T47D (cell line): ENCODE measurements at regions not wholly inside any gene's neighbourhood (a gene's known extent, or its start where the extent isn't known, plus 50 kb on each side); places are given as distances from the start of the nearest gene placed in this dataset.
A peak's percentile ranks its signal among the peaks of the same experiment; 100 is the strongest.

Source experiments
- DNase-seq, 2 experiments: peaks; one replicate each; pipeline versions ENCODE4 v3.0.0 to v3.0.0-alpha.2; 2011 to 2012; ENCODE audit warnings: low read depth in 1 of 2, low spot score in 1 of 2
- JUND ChIP-seq: IDR thresholded peaks from 2 replicates; pipeline ENCODE4 v1.6.1; 2012; ENCODE audit warnings: low read depth
- in situ Hi-C: cut with HindIII; loops from 2 replicates; pipeline ENCODE4 v1.10.0; 2016; ENCODE audit warnings: low sequenced_read_pairs, low pct_unique_long_range_greater_than_20kb

DNA sequence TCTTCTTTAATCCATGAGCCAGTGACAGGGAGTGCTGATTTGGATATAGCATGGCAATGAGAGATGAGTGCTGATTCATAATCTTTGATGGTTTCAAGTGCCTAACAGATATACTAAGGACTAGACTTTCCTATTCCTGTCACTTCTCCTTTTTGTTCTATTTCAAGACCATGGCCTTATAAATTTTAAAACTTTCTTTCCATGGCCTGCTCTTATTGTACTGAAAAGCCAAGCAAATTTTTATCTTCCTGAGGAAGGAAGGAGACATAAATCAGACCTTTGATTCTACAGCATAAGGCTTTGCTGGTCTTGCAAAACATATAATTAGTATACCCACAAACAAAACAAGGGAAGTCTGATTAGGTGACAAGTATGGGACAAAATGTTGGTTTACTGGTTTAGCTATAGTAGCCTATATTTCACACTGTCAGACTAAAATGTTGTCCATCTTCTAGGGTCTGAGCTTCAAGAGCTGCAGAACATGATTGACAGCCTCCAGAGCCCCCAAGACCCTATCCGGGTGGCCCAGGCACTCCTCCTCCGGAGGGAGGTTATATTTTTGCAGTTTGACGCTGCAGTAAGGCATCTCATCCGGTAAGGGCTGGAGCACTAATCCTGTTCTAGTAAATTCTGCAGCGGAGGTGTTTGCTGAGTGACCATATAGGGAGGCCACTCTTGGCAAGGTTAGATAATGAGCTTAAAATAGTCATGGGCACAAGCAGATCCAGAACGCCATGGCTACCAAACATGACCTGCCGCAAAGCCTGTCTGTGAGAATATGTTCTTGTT, 82.3 kb downstream of the CD164 start:
- in situ Hi-C loops, result no loop called here
- DNase-seq, result no peak
- no peak for TF ChIP-seq JUND

DNA sequence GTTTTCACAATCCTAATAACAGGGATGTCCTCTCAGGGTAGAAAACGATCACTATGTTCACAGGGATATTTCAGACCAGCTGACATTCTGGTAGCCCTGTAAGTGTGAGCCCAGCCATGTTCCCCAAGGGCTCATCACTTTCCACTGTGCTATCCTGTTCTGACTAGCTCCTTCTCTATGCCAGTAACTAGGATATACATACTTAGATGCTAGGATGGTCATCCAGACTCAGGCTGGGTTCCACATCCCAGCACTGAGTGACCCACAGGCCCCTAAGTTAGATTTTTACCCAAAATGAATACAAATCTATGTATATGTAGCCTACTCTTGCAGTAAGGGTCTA, 83.0 kb downstream of the CD164 start:
- in situ Hi-C loops, result no loop called here
- no peak for TF ChIP-seq JUND
- no peak for DNase-seq

DNA sequence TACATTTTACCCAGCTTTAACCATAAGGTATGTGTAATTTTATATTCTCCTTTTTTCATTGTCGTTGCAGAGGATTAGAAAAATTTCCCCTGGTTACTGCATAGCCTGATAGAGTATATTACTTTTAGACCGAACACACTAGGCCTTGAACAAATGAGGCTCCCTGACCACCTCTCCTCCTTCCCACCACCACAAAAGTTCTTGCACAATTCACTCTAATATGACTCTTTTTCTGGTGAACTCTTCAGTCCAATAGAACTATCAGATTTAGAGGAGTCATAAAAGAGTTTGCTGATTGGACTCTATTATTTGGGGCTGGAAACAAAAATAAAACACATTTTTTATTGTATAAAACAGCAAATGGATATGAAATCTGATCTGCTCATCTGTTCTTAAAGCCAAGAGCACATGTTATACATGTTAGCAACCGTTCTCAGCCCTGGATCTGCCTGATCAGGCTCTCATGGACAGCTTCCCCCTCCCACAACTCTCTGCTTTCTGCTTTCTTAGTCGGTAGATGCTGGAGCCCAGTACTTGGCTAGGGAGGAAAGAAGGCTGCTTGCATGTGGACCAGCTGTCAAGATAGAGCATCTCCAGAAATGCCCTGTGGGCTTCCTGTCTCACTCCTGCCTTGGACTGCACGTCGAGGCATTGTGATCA, 83.5 kb downstream of the CD164 start:
- DNase-seq, result no peak
- in situ Hi-C loops, result no loop called here
- TF ChIP-seq JUND, result no peak

DNA sequence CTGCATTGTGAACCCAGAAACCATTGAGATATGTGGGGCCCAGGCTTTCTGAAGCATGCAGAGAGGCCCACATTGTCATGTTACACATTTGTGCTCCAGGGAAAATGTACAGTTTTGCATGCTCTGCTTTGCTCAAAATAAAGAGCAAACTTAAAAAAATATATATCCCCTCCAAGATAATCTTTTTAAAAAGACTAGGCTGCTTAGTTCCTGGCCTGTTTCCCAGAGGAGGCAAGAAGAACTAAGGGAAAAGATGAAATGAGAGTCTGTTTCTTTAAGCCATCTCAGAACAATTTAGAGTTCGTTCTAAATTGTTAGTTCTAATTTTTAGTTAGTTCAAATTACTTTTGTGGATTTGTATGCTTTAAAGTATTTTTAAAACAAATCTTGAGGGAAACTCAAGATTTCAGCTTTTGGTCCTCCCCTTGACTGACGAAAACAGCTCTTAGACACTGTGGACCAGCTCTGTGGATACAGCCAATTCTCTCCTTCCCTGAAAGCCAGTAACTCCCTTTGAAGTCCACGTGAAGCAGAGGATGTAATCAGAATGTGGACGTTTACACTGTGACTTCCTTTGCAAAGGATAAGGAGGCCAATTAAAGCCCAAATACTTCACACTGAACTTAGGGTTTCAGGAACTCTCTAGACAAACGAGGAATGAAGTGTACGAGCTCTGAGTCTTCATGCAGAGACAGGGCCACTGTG, 84.7 kb downstream of the CD164 start:
- TF ChIP-seq JUND, result no peak
- in situ Hi-C loops, result no loop called here
- no peak for DNase-seq

DNA sequence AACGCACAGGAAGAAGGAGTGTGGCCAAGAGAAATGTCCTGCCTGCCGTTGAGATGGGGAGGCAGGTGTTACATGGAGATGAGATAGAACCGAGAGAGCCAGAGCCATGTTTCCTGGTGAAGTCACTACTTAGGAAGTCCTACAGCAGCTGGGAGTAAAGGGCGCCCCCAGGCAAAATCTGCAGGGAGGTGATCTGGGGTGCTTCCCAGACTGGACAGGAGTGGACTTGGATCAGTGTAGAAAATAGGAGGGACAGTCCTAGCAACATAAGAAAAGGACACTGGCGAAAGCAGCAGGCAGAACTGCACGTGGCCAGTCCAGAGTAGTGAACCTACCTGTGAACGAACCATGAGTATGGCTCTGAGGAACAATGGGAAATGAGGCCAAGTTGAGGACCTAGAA, 85.3 kb downstream of the CD164 start:
- peak in 1 of 2 experiments; percentile 16 for DNase-seq
- in situ Hi-C loops, result no loop called here
- no peak for TF ChIP-seq JUND

DNA sequence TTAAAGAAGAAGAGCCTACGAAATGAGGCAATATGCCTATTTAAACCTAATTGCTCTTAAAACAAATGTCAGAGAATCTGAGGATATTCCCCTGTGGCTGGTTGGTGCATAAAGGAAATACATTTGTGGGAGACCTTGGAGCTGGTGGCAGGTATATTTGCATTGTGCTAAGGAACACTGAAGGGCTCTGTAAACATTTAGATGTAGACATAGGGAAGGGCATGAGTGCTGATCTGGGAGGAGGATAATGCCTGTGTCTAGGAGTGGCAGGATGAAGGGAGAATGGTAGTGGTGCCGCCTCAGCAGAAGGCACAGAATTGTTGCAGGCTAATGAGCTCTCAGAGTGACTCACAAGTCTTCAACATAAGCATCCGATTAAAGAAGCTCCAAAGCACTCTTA, 85.8 kb downstream of the CD164 start:
- TF ChIP-seq JUND, result no peak
- DNase-seq, result peak in 1 of 2 experiments; percentile 69
- in situ Hi-C loops, result no loop called here

DNA sequence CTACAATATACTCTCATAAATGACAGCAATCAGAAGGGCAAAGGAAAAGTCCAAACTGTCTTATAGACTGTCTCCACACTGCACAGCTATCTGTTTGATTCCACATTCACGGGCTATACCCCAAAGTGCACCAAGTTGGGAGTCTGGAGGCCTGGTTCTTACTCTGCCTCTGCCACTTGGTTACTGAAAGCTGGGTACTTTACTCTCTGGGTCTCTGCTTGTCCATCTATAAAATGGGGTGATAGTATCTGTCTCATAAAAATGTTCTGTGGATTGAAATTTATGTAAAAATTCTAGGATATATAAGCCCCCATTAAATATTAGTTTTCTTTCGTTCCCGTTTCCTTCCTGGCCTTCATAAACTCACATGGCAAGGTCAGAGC, 86.5 kb downstream of the CD164 start:
- TF ChIP-seq JUND, result no peak
- in situ Hi-C loops, result no loop called here
- no peak for DNase-seq

DNA sequence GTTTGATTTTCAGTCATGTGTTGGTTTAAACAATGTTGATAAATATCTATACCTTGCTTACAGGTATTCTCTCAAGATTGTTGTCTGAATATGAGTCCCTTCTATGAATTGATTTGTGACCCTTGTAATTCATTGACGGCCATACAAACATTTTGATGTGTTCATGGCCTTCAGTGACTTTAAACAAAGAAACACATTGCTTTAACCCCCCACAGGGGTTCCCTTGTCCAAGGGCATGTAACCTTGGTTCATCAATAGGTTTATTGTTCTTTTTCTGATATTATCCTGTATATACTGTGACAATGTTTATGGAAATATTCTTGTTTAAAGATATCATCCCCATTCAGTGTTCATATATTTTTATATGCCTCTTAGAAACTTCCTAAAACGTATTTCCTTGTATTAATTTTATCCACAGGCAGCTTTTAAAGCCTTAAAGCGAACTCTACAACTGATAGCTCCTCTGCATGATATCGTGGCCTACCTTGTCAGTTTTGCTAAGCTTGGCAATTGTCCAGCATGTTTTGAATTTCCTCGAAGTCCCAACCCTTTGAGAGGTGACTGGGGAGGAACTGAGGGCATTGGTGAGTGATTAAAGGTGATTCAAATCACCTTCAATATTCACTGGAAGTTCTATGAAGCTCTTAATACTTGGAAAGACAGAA, 87.0 kb downstream of the CD164 start:
- in situ Hi-C loops, result no loop called here
- no peak for TF ChIP-seq JUND
- no peak for DNase-seq

DNA sequence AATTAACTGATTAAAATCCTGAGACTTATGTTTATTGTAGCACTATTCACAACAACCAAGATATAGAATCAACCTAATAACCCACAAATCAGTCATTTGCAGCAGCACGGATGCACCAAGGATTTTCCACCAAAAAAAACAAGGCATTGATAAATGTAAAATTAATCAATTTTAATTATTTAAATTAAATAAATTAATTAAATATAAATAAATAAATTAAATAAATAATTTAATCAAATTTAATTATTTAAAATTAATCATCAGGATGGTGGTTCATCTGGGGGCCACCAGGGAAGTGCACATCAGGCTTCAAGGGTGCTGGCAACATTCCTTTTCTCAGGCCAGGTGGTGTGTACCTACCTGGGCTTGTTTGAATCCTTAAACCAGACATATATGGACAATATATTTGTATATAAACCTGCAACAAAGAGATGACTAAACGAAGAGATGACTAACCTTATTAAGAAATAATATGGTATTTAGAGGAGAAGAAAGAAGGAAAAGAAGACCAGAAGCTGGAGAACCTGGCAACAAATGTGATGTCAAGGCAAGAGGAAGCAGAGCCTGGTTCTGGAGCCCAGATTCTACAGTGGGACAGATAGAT, 89.2 kb downstream of the CD164 start:
- DNase-seq, result no peak
- TF ChIP-seq JUND, result no peak
- in situ Hi-C loops, result no loop called here

DNA sequence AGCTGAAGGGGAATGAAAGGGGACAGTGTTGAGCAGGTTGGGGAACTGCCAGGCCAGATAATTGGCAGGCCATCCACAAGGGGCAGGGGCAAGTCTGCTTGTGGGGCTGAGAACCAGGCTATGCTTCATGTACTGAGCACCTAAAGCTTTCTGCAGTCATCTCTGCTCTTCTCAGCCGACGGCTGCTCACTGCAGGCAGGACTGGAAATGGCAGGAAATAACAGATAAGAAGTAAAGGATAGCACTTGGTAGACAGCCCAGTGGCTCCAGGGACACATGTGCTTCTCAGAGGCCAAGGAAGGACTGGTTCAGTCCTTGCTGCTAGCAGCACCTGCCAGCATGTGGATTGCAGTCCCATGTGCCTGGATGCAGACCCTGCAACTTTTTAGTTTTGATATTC, 89.8 kb downstream of the CD164 start:
- in situ Hi-C loops, result no loop called here
- TF ChIP-seq JUND, result no peak
- no peak for DNase-seq

DNA sequence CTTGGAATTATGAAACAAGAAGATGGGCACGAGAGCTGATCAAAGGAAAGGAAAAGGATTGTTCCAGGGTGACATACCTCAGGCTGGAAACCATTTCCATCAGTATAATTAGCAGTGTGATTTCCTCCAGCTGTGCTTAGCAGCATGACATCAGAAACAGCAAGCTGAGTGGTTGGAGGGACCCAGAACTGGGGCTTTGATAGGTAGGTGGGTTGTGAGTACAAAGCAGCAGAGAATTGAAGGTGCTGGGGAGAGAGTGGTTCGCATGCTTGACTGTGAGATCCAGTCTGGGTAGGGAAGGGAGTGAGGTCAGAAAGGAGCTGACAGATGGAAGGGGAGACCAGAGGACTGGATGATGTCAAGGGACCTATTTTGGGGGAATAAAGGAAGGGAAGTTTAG, 90.4 kb downstream of the CD164 start:
- in situ Hi-C loops, result no loop called here
- TF ChIP-seq JUND, result no peak
- no peak for DNase-seq

DNA sequence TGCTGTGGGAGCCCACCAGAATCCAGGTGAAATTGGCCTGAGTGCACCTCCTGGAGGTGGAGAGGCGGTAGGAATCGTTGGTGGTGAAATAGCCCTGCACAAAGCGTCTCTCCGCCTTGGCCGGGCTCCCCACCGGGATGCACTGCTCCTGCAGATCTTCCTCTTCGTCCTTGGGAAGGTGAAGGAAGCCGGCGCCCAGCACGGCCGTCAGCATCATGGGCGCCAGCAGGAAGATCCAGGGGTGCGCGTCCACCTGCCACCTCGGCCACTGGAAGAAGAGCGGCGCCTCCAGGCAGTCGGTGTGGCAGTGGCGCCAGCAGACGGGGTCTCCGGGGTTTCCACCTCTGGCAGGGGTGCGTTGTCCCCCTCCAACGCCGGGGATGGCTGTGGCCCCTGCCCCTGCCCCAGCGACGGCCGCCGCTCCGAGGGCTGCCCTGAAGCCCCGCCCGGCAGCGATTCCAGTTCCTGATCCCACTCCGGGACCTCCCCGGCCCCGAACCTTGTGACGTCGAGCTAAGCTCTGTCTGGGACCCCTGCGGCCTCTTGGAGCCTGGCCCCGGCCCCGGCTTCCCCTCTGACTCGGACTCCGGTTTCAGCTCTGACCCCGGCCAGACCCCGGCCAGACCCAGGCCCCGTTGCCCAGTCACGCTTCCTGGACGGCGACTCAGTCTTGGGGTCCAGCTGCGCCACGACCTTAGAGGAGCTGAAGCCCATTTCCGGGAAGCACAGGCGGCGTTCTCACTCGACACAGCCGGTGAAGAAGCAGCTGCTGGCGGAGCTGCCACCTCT, 91.9 kb downstream of the CD164 start:
- no peak for DNase-seq
- TF ChIP-seq JUND, result no peak
- in situ Hi-C loops, result no loop called here
